Suprapubic skin (tissue), 3 donors: ENCODE measurements at regions not wholly inside any gene's neighbourhood (a gene's known extent, or its start where the extent isn't known, plus 50 kb on each side); places are given as distances from the start of the nearest gene placed in this dataset.

ENCODE experiments used
- CTCF ChIP-seq, 2 donors: fragments of 200-600 bp in 1 of 2; fragments of 450-650 bp in 1 of 2; sonication (generic) in 1 of 2; IDR thresholded peaks; one replicate each; pipeline ENCODE4 v1.5.1; 2016 to 2019; ENCODE audit warnings: antibody characterized with exemption in 2 of 2, mild to moderate bottlenecking in 1 of 2, moderate library complexity in 1 of 2
- EP300 ChIP-seq: sonication (generic); formaldehyde crosslinking; IDR thresholded peaks from one replicate; pipeline ENCODE4 v1.6.1; 2017; ENCODE audit warnings: antibody characterized with exemption
- POLR2A ChIP-seq, 2 donors: fragments of 450-650 bp; IDR thresholded peaks; one replicate each; pipeline ENCODE4 v1.6.1; 2017; ENCODE audit warnings: antibody characterized with exemption in 2 of 2, mild to moderate bottlenecking in 2 of 2, moderate library complexity in 2 of 2

GRCh38 chr11:103798446-103798845 is 238.0 kb upstream of the DDI1 start:
- no peak for TF ChIP-seq CTCF (IDR thresholded peaks at IDR 0.05)
- TF ChIP-seq POLR2A (IDR thresholded peaks at IDR 0.05), result no peak
- TF ChIP-seq EP300, result no peak
